Keratinocyte (primary cell): ENCODE measurements at regions not wholly inside any gene's neighbourhood (a gene's known extent, or its start where the extent isn't known, plus 50 kb on each side); places are given as distances from the start of the nearest gene placed in this dataset.

ENCODE experiments used
- CTCF ChIP-seq, 3 experiments: IDR thresholded peaks in 1 of 3; conservative IDR thresholded peaks in 1 of 3; optimal IDR thresholded peaks in 1 of 3; 2 replicates in 2 of 3; 3 replicates in 1 of 3; pipeline versions ENCODE3 to v1.5.1; 2011; ENCODE audit warnings: low read length in 3 of 3, mild to moderate bottlenecking in 3 of 3, moderate library complexity in 2 of 3, control low read depth in 1 of 3, inconsistent platforms in 1 of 3; ENCODE audit not compliant: insufficient read depth in 2 of 3; ENCODE audit errors: extremely low read depth in 1 of 3
- EZH2 ChIP-seq: IDR thresholded peaks from one replicate; pipeline ENCODE4 v1.6.1; 2012; ENCODE audit warnings: inconsistent platforms, mild to moderate bottlenecking, low read length, moderate library complexity

GRCh38 chr6:144580039-144580438, 294.9 kb downstream of the UTRN start:
- TF ChIP-seq EZH2, result no peak
- TF ChIP-seq CTCF (optimal IDR thresholded peaks at IDR 0.05 in 1 of 3, IDR thresholded peaks at IDR 0.05 in 1 of 3, conservative IDR thresholded peaks at IDR 0.05 in 1 of 3; ENCODE audit: extremely low read depth in 1 of 3, insufficient read depth in 2 of 3, low read length in 3 of 3), result no peak
